Prostate gland (tissue), 2 donors: ENCODE measurements at regions not wholly inside any gene's neighbourhood (a gene's known extent, or its start where the extent isn't known, plus 50 kb on each side); places are given as distances from the start of the nearest gene placed in this dataset.

Source experiments
- POLR2A ChIP-seq: fragments of 450-650 bp; IDR thresholded peaks from one replicate; pipeline ENCODE4 v1.6.1; 2016; ENCODE audit warnings: antibody characterized with exemption, mild to moderate bottlenecking
- POLR2AphosphoS5 ChIP-seq: sonication (generic); formaldehyde crosslinking; IDR thresholded peaks from one replicate; pipeline ENCODE4 v1.6.1; 2017; ENCODE audit warnings: antibody characterized with exemption
- TF ChIP-seq, protein P1 (sequence below), 4 experiments: fragments of 200-600 bp in 2 of 4; fragments of 450-650 bp in 2 of 4; sonication (generic) in 2 of 4; IDR thresholded peaks; 1 replicate in 3 of 4; 2 replicates in 1 of 4; pipeline ENCODE4 v1.5.1; 2016 to 2019; ENCODE audit warnings: antibody characterized with exemption in 4 of 4, mild to moderate bottlenecking in 2 of 4, moderate library complexity in 2 of 4

DNA sequence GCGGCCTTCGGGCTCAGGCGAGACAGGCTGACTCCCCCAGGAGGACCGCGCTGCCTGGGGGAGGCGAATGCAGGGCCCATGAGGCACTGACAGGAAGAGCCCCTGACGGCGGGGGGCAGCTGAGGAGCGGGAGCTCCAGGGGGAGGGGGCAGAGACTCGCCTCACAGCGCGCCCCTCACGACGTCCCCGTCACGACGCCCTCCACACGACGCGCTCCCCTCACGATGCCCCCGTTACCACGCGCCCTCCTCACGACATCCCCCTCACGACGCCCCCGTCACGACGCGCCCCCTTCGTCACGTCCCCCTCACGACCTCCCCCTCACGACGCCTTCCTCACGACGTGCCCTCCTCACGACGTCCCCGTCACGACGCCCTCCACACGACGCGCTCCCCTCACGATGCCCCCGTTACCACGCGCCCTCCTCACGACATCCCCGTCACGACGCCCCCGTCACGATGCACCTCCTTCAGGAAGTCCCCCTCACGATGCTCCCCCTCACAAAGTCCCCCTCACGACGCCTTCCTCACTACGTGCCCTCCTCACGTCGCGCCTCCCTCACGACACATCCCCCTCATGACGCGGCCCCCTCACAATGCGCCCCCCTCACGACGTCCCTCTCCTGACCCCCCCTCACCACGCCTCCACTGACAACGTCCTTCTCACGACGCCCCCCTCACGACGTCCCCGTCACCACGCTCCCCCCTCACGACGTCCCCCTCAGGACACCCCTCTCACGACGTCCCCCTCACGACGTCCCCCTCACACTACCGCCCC is 99.6 kb downstream of the ING1 start:
- TF ChIP-seq, protein P1, sequence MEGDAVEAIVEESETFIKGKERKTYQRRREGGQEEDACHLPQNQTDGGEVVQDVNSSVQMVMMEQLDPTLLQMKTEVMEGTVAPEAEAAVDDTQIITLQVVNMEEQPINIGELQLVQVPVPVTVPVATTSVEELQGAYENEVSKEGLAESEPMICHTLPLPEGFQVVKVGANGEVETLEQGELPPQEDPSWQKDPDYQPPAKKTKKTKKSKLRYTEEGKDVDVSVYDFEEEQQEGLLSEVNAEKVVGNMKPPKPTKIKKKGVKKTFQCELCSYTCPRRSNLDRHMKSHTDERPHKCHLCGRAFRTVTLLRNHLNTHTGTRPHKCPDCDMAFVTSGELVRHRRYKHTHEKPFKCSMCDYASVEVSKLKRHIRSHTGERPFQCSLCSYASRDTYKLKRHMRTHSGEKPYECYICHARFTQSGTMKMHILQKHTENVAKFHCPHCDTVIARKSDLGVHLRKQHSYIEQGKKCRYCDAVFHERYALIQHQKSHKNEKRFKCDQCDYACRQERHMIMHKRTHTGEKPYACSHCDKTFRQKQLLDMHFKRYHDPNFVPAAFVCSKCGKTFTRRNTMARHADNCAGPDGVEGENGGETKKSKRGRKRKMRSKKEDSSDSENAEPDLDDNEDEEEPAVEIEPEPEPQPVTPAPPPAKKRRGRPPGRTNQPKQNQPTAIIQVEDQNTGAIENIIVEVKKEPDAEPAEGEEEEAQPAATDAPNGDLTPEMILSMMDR (IDR thresholded peaks at IDR 0.05) = no peak
- TF ChIP-seq POLR2AphosphoS5 (no peak), POLR2A (no peak)
